ENCODE measurements at regions not wholly inside any gene's neighbourhood (a gene's known extent, or its start where the extent isn't known, plus 50 kb on each side); places are given as distances from the start of the nearest gene placed in this dataset.

GRCh38 chr6:164346631-164347030 is 932.1 kb downstream of the QKI start:
- TF ChIP-seq POLR2AphosphoS5 (IDR thresholded peaks at IDR 0.05): no peak
- TF ChIP-seq, protein P1, sequence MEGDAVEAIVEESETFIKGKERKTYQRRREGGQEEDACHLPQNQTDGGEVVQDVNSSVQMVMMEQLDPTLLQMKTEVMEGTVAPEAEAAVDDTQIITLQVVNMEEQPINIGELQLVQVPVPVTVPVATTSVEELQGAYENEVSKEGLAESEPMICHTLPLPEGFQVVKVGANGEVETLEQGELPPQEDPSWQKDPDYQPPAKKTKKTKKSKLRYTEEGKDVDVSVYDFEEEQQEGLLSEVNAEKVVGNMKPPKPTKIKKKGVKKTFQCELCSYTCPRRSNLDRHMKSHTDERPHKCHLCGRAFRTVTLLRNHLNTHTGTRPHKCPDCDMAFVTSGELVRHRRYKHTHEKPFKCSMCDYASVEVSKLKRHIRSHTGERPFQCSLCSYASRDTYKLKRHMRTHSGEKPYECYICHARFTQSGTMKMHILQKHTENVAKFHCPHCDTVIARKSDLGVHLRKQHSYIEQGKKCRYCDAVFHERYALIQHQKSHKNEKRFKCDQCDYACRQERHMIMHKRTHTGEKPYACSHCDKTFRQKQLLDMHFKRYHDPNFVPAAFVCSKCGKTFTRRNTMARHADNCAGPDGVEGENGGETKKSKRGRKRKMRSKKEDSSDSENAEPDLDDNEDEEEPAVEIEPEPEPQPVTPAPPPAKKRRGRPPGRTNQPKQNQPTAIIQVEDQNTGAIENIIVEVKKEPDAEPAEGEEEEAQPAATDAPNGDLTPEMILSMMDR (IDR thresholded peaks at IDR 0.05): no peak
